Activated CD4-positive, alpha-beta T cell treated with anti-CD3 and anti-CD28 coated beads for 48 hours (primary cell): ENCODE measurements at regions not wholly inside any gene's neighbourhood (a gene's known extent, or its start where the extent isn't known, plus 50 kb on each side); places are given as distances from the start of the nearest gene placed in this dataset.

ENCODE experiments used
- DNase-seq: peaks from one replicate; pipeline ENCODE4 v3.0.0-alpha.2; 2020

DNA sequence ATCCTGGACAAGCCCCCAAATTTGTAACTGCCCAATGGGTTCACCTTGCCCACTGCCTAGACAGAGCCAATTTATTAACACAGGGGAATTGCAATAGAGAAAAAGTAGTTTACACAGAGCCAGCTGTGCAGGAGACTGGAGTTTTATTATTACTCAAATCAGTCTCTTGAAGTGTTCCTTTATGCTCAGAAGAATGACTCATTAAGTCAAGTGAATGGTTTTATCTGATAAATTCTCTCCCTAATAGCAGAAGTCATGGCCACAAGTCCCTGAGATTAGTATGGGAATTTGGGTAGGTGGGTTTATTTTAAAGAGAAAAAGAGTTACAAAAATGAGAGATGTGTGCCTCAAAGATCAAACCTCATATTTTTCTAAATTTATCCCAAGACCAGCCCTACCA is 122.8 kb upstream of the NUDT4 start:
- DNase-seq = no peak

GRCh38 chr12:93256256-93256969 is 121.3 kb upstream of the NUDT4 start:
- no peak for DNase-seq

GRCh38 chr12:93261505-93262094 is 116.1 kb upstream of the NUDT4 start:
- DNase-seq = no peak

- DNase-seq = no peak
Measured at GRCh38 chr12:93272997-93273396, 104.7 kb upstream of the NUDT4 start.

DNA sequence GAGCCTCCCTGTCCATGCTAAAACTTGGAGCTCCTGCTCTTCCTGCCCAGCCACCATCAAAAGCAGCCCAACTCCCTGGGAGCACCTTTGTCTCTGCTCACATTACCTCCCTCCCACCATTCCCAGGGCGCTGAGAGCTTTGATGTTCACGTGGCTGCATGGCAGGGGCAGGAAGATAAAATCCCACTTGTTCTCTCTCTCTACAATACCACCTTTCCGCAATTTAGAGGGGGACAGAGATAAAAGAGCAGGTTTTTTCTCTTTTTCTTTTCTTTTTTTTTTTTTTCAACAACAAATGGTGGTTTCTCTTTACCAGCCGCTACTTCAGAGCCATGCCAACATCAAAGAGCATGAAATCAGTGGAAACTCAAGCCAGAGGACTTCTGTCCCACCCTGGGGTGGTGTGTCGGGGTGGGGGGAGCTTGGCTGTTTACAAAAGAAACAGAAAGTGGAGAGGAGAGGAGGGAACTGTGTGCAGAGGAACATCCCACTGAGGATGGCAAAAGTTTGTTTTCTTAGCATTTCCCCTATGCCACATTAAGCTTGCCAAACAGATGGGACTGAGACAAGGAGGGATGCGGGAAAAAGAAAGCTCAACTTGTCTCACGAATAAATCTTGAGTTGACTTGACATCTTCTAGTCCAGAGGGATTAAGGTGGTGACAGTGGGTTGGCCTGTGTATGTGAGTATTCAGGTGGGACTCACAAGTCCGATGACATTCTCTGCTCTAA is 103.7 kb upstream of the NUDT4 start:
- no peak for DNase-seq

- no peak for DNase-seq
Measured at GRCh38 chr12:93274937-93275336, 102.8 kb upstream of the NUDT4 start.

DNA sequence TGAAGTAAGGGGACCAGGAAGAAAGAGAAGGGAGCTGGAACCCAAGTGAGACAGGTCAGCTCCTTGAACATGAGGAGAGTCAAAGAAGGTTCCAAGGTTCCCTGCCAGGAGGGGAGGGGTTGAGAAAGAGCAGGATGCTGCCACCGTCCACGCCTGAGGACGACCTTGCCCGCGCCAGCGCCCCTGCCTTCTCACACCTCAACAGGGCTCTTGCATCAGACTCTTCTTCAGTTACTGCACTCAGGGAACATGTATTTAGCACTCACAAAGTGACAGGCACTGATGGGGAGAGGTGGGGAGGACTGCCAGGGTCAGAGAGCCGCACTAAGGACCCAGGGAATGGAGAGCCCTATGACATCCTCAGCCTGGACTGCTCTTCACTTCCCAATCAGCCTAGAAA is 102.1 kb upstream of the NUDT4 start:
- DNase-seq = no peak

- DNase-seq = no peak
Measured at GRCh38 chr12:93279565-93280412, 97.9 kb upstream of the NUDT4 start.

DNA sequence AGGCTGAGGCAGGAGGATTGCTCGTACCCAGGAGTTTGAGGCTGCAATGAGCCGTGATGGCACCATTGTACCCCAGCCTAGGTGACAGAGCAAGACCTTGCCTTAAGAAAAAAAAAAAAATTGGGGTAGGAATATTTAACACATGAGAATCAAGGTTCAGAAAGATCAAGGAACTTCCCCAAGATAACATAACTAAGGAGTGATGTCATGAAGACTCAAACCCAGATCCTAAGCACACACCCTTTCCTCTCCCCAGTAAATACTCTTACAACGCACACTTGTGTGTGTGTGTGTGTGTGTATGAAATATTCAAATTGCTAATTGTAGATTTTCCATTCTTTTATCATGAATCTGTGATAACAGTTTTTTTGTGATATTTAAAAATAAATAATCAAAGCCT is 90.6 kb upstream of the NUDT4 start:
- no peak for DNase-seq

DNA sequence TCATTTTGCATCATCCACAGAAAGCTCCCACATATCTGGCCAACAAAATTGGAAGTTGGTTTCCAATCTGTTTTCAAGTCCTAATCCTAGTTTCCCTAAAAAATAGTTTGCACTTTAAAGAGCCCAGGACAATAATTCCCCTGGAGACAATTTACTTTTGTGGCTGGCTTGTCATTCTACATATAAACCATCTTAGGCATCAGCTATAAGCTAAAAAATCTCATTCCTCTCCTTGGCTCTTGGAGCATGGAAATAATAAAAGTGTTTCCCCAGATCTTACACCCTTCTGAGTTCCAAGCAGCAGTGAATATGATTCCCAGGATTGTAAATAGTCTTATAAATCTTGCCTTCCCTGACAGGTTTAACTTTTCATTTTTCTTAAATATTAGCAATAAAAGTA is 89.1 kb upstream of the NUDT4 start:
- no peak for DNase-seq

GRCh38 chr12:93290391-93290790 is 87.3 kb upstream of the NUDT4 start:
- DNase-seq = no peak

GRCh38 chr12:93292213-93292612 is 85.5 kb upstream of the NUDT4 start:
- DNase-seq = no peak

DNA sequence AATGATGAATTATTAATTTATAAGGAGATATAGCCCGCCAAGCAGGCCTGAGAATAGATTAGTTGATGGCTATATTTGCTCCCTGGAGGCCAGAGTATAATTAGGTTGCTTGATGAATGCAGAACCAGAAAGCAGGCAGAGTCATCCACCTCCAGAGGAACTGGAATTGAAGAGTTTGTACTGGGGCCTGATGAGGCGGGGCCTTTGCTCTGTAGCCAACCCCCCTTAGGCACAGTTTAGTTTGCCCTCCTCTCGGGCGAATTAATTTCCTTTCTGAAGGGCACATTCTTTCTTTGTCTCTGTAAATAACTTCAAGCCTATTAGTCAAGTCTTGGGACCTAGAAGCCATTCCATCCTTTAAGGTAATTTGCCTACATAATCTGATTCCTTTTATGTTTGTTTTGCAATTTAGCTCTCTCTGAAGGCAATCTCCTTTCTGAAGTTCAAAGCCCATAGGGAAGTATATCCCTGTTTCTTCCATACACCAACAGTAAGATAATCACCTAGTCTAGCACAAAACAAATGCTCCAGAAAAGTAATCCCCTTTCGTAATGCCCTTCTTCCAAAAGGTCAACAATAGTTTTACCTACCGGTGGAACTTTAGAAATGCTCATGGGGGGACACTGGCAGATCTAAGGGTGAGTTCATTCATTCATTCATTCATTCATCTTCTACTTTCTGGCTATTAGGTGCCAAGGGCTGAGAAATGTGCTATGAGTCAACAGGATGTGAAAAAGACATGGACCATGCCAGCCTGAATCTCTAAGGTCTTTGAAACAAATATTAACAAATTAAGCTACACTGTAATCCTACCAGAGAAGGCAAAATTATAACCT is 84.8 kb upstream of the NUDT4 start:
- DNase-seq = no peak

- no peak for DNase-seq
Measured at GRCh38 chr12:93297032-93297431, 80.7 kb upstream of the NUDT4 start.

DNA sequence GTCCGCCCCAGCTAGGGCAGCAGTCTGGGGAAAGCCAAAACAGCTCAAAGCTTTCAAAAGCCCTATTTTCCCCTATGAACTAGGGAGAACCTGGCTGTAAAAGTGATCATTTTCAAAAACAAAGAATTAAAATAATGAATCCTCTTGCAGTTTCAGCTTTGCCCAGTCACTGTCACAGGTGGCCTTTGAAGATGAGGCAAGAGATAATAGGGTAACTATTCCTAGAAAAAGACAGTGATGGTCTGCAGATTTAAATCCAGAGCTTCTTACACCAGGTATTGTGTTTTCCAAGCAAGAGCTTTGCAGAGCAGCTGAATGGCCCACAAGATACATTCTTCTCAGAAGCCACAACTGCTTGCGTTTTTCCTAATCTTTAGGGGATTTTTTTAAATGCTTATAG is 80.2 kb upstream of the NUDT4 start:
- no peak for DNase-seq

DNA sequence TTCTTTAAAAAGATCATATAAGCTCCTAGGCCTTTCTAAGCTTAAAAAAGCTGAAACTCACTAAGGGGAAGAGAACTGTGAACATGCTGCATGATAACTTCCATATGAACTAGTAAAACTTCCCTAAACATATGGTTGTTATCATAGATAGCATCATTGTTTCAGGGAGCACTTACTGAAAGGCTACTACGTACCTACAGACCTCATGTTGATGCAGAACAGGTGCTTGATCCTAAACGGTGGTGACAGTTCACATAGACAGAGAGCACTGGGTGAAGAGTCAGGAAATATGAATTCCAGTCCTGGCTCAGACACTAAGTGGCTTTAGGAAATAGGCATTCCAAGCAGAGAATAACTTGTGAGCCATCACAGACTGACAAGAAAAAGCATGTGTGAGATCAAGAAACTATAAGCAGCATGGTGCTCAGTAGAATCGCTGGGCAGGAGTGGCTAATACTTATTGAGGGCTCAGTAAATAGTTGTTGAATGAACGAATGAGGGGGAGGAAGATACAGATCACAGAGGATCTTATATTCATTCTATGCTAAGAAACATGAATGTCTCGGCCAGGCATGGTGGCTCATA is 78.4 kb upstream of the NUDT4 start:
- no peak for DNase-seq

- DNase-seq = no peak
Measured at GRCh38 chr12:93300611-93301021, 77.1 kb upstream of the NUDT4 start.

GRCh38 chr12:93302331-93303229 is 75.1 kb upstream of the NUDT4 start:
- DNase-seq = no peak

GRCh38 chr12:93306636-93307035 is 71.1 kb upstream of the NUDT4 start:
- DNase-seq = no peak

- DNase-seq = no peak
Measured at GRCh38 chr12:93308281-93308680, 69.4 kb upstream of the NUDT4 start.

DNA sequence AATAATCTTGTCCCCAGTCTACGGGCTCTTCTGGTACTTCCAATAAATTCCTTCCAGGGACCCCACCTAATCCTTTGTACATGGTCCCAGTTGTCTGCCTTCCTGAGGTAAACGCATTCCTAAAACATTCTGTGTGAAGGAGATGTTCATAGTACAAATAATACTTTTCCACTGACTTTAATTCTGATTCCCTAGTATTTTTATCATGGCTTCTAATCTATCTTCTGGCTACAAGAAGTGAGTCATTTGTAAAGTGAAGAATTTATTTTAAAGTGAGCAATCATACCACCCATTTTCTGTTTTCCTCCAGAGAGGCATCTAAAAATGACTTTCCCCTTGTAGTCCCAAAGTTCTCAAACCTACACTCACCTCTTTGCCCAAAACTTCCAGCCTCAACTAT is 65.9 kb upstream of the NUDT4 start:
- no peak for DNase-seq
